HG03432 (cell line): ENCODE measurements at regions not wholly inside any gene's neighbourhood (a gene's known extent, or its start where the extent isn't known, plus 50 kb on each side); places are given as distances from the start of the nearest gene placed in this dataset.

Source experiments
- ATAC-seq: cut with Tn5 transposase; IDR thresholded peaks from one replicate; pipeline ENCODE4 v1.9.1; 2021; ENCODE audit warnings: mild to moderate bottlenecking, moderate library complexity; ENCODE audit not compliant: unreplicated experiment

GRCh38 chr6:40973304-40973703 is 65.7 kb downstream of the UNC5CL start:
- no peak for ATAC-seq

GRCh38 chr6:40972814-40973213 is 66.2 kb downstream of the UNC5CL start:
- ATAC-seq, result no peak

- no peak for ATAC-seq
Observed at GRCh38 chr6:40972190-40972589, 66.8 kb downstream of the UNC5CL start.

GRCh38 chr6:40968620-40969164 is 70.3 kb downstream of the UNC5CL start:
- ATAC-seq, result no peak

- ATAC-seq, result no peak
Observed at GRCh38 chr6:40966860-40967259, 72.2 kb downstream of the UNC5CL start.

- no peak for ATAC-seq
Observed at GRCh38 chr6:40965046-40965445, 74.0 kb downstream of the UNC5CL start.

- no peak for ATAC-seq
Observed at GRCh38 chr6:40963019-40963418, 76.0 kb downstream of the UNC5CL start.

GRCh38 chr6:40962241-40962640 is 76.8 kb downstream of the UNC5CL start:
- ATAC-seq, result peak; percentile 60

GRCh38 chr6:40961831-40962230 is 77.2 kb downstream of the UNC5CL start:
- no peak for ATAC-seq

GRCh38 chr6:40960742-40961430 is 78.1 kb downstream of the UNC5CL start:
- no peak for ATAC-seq

GRCh38 chr6:40959781-40960327 is 79.2 kb downstream of the UNC5CL start:
- ATAC-seq, result no peak

GRCh38 chr6:40958738-40959137 is 80.3 kb downstream of the UNC5CL start:
- no peak for ATAC-seq

GRCh38 chr6:40957616-40958492 is 81.2 kb downstream of the UNC5CL start:
- ATAC-seq, result no peak

GRCh38 chr6:40956936-40957335 is 82.1 kb downstream of the UNC5CL start:
- ATAC-seq, result no peak

- ATAC-seq, result no peak
Observed at GRCh38 chr6:40955178-40955545, 83.9 kb downstream of the UNC5CL start.

- ATAC-seq, result no peak
Observed at GRCh38 chr6:40954446-40955177, 84.4 kb downstream of the UNC5CL start.

- ATAC-seq, result no peak
Observed at GRCh38 chr6:40953486-40953885, 85.5 kb downstream of the UNC5CL start.

- no peak for ATAC-seq
Observed at GRCh38 chr6:40950986-40951698, 87.9 kb downstream of the UNC5CL start.

GRCh38 chr6:40948570-40948969 is 90.5 kb downstream of the UNC5CL start:
- ATAC-seq, result no peak

- no peak for ATAC-seq
Observed at GRCh38 chr6:40947876-40948526, 91.0 kb downstream of the UNC5CL start.
